Smooth muscle cell (in vitro differentiated cells): ENCODE measurements at regions not wholly inside any gene's neighbourhood (a gene's known extent, or its start where the extent isn't known, plus 50 kb on each side); places are given as distances from the start of the nearest gene placed in this dataset.

Source experiments
- DNase-seq: peaks from one replicate; lab custom pipeline; 2025; ENCODE audit not compliant: unreplicated experiment; lab: John Stamatoyannopoulos, UW
- H2AFZ ChIP-seq: fragments of 200-600 bp; sonication (generic); 2 replicates; pipeline ENCODE4 v1.6.0; 2016; ENCODE audit warnings: antibody characterized with exemption, low read depth, mild to moderate bottlenecking
- H3F3A ChIP-seq: fragments of 200-600 bp; sonication (generic); 2 replicates; pipeline ENCODE4 v1.6.0; 2017; ENCODE audit warnings: antibody characterized with exemption, low read depth
- H3K27ac ChIP-seq: fragments of 200-600 bp; sonication (generic); 2 replicates; pipeline ENCODE4 v1.5.1; 2016; ENCODE audit warnings: low read depth, mild to moderate bottlenecking
- H3K27me3 ChIP-seq: fragments of 200-600 bp; sonication (generic); 2 replicates; pipeline ENCODE4 v1.6.1; 2016; ENCODE audit warnings: low read depth, mild to moderate bottlenecking
- H3K36me3 ChIP-seq: fragments of 200-600 bp; sonication (generic); 2 replicates; pipeline ENCODE4 v1.5.1; 2016; ENCODE audit warnings: low read depth
- H3K4me1 ChIP-seq: fragments of 200-600 bp; sonication (generic); 2 replicates; pipeline ENCODE4 v1.5.1; 2016; ENCODE audit warnings: low read depth
- H3K4me2 ChIP-seq: fragments of 200-600 bp; sonication (generic); 2 replicates; pipeline ENCODE4 v1.6.0; 2016; ENCODE audit warnings: mild to moderate bottlenecking
- H3K4me3 ChIP-seq: fragments of 200-600 bp; sonication (generic); 2 replicates; pipeline ENCODE4 v1.5.1; 2016; ENCODE audit warnings: mild to moderate bottlenecking
- H3K79me2 ChIP-seq: fragments of 200-600 bp; sonication (generic); 2 replicates; pipeline ENCODE4 v1.6.0; 2016; ENCODE audit warnings: low read depth, mild to moderate bottlenecking
- H3K9ac ChIP-seq: fragments of 200-600 bp; sonication (generic); 2 replicates; pipeline ENCODE4 v1.6.0; 2016; ENCODE audit warnings: low read depth
- H3K9me3 ChIP-seq: fragments of 200-600 bp; sonication (generic); replicated peaks from 2 replicates; pipeline ENCODE4 v1.5.1; 2016; ENCODE audit warnings: low read depth
- H4K20me1 ChIP-seq: fragments of 200-600 bp; sonication (generic); 2 replicates; pipeline ENCODE4 v1.6.0; 2016; ENCODE audit warnings: low read depth
- CTCF ChIP-seq: fragments of 200-600 bp; sonication (generic); IDR thresholded peaks from 2 replicates; pipeline ENCODE4 v1.5.1; 2017; ENCODE audit warnings: borderline replicate concordance, mild to moderate bottlenecking, antibody characterized with exemption; ENCODE audit not compliant: insufficient read depth, poor library complexity, severe bottlenecking
- WGBS: methylation state at CpG from one replicate; pipeline ENCODE4 v1.1.7; 2016; ENCODE audit warnings: low lambda C conversion rate; 5-methylcytosine and 5-hydroxymethylcytosine counted together

GRCh38 chr2:144096531-144096930 is 423.4 kb downstream of the ZEB2 start:
- Histone ChIP-seq H3K4me2 (peak overlapping the region; percentile 17), H3K27me3 (no peaks in the 10 kb centered on the region), H3K9ac (no peak overlapping the region), H3F3A (no peaks in the 10 kb centered on the region), H3K36me3 (peaks cover 3% of the 10 kb centered on the region), H3K4me1 (no peaks in the 10 kb centered on the region), H3K79me2 (no peaks in the 10 kb centered on the region), H3K4me3 (no peak overlapping the region), H4K20me1 (no peaks in the 10 kb centered on the region), H3K27ac (no peak overlapping the region), H3K9me3 (no peaks in the 10 kb centered on the region), H2AFZ (no peak overlapping the region)
- no peak for DNase-seq
- WGBS: 46% methylated on average over 2 of the region's 2 CpGs
- no peak for TF ChIP-seq CTCF

- Histone ChIP-seq H3K4me3 (no peak overlapping the region), H3F3A (no peaks in the 10 kb centered on the region), H3K27me3 (no peaks in the 10 kb centered on the region), H3K27ac (no peak overlapping the region), H3K9ac (no peak overlapping the region), H3K79me2 (no peaks in the 10 kb centered on the region), H3K36me3 (peaks cover 5% of the 10 kb centered on the region), H3K9me3 (no peaks in the 10 kb centered on the region), H4K20me1 (no peaks in the 10 kb centered on the region), H2AFZ (no peak overlapping the region), H3K4me2 (no peak overlapping the region), H3K4me1 (no peaks in the 10 kb centered on the region)
- TF ChIP-seq CTCF: no peak
- WGBS: 98% methylated on average over 5 of the region's 5 CpGs
- DNase-seq: no peak
These were observed 425.3 kb downstream of the ZEB2 start for GRCh38 chr2:144094408-144095151.

- no peak overlapping the region for H3K4me2 ChIP-seq
- no peaks in the 10 kb centered on the region for H3K4me1 ChIP-seq
- H3K27me3 ChIP-seq: no peaks in the 10 kb centered on the region
- H3K36me3 ChIP-seq: peaks cover 5% of the 10 kb centered on the region
- no peak overlapping the region for H3K9ac ChIP-seq
- H4K20me1 ChIP-seq: no peaks in the 10 kb centered on the region
- H3K9me3 ChIP-seq: no peaks in the 10 kb centered on the region
- H3K27ac ChIP-seq: no peak overlapping the region
- no peak overlapping the region for H3K4me3 ChIP-seq
- no peaks in the 10 kb centered on the region for H3K79me2 ChIP-seq
- no peak overlapping the region for H2AFZ ChIP-seq
- no peaks in the 10 kb centered on the region for H3F3A ChIP-seq
- DNase-seq: no peak
- 96% methylated on average over 3 of the region's 3 CpGs for WGBS
- no peak for TF ChIP-seq CTCF
These were observed 428.3 kb downstream of the ZEB2 start for GRCh38 chr2:144091622-144092021.

GRCh38 chr2:144088863-144089262 is 431.1 kb downstream of the ZEB2 start:
- Histone ChIP-seq H3K9me3 (no peaks in the 10 kb centered on the region), H3K4me1 (peaks cover 5% of the 10 kb centered on the region), H4K20me1 (no peaks in the 10 kb centered on the region), H3K9ac (no peak overlapping the region), H3K4me2 (no peak overlapping the region), H3K27ac (no peak overlapping the region), H3K4me3 (no peak overlapping the region), H3K27me3 (no peaks in the 10 kb centered on the region), H3F3A (no peaks in the 10 kb centered on the region), H2AFZ (no peak overlapping the region), H3K36me3 (peaks cover 5% of the 10 kb centered on the region), H3K79me2 (no peaks in the 10 kb centered on the region)
- no peak for TF ChIP-seq CTCF
- no peak for DNase-seq
